IgD-negative memory B cell (primary cell): ENCODE measurements at regions not wholly inside any gene's neighbourhood (a gene's known extent, or its start where the extent isn't known, plus 50 kb on each side); places are given as distances from the start of the nearest gene placed in this dataset.
"Not testable (repeated sequence)": the region's sequence is repeated elsewhere in the genome, so short reads cannot be mapped to it uniquely, and the experiment has no call there.

ENCODE experiments used
- H3K27ac Mint-ChIP-seq, 3 donors: one replicate each; pipeline ENCODE4 v1.8.0; 2020 to 2022; ENCODE audit warnings: mild to moderate bottlenecking in 3 of 3, mixed read lengths in 3 of 3, moderate library complexity in 1 of 3
- H3K27me3 Mint-ChIP-seq: one replicate; pipeline ENCODE4 v1.8.0; 2021; ENCODE audit warnings: mixed read lengths
- H3K36me3 Mint-ChIP-seq: one replicate; pipeline ENCODE4 v1.8.0; 2020; ENCODE audit warnings: mild to moderate bottlenecking, mixed read lengths
- H3K4me1 Mint-ChIP-seq, 3 donors: one replicate each; pipeline ENCODE4 v1.8.0; 2020 to 2022; ENCODE audit warnings: mixed read lengths in 3 of 3, mild to moderate bottlenecking in 1 of 3
- H3K4me3 Mint-ChIP-seq, 4 donors: one replicate each; pipeline ENCODE4 v1.8.0; 2020 to 2022; ENCODE audit warnings: mild to moderate bottlenecking in 4 of 4, mixed read lengths in 4 of 4, moderate library complexity in 3 of 4
- H3K9me3 Mint-ChIP-seq, 3 donors: one replicate each; pipeline ENCODE4 v1.8.0; 2020 to 2021; ENCODE audit warnings: mixed read lengths in 3 of 3, mild to moderate bottlenecking in 1 of 3

- Mint-ChIP-seq H3K36me3 (no peaks in the 10 kb centered on the region), H3K27ac (no peak overlapping the region), H3K4me1 (no peaks in the 10 kb centered on the region), H3K27me3 (no peaks in the 10 kb centered on the region), H3K4me3 (peak overlapping the region in 1 of 4 donors; percentile 6), H3K9me3 (peaks cover 5 to 11% (median 8%) of the 10 kb centered on the region in 3 donors)
These were observed 295.4 kb upstream of the PIK3C3 start for GRCh38 chr18:41659438-41660130.

GRCh38 chr18:41657189-41657588, 297.8 kb upstream of the PIK3C3 start:
- H3K9me3 Mint-ChIP-seq: peaks cover 5 to 9% (median 8%) of the 10 kb centered on the region in 3 donors
- no peaks in the 10 kb centered on the region for H3K4me1 Mint-ChIP-seq
- no peaks in the 10 kb centered on the region for H3K36me3 Mint-ChIP-seq
- no peaks in the 10 kb centered on the region for H3K27me3 Mint-ChIP-seq
- no peak overlapping the region for H3K4me3 Mint-ChIP-seq
- H3K27ac Mint-ChIP-seq: no peak overlapping the region

DNA sequence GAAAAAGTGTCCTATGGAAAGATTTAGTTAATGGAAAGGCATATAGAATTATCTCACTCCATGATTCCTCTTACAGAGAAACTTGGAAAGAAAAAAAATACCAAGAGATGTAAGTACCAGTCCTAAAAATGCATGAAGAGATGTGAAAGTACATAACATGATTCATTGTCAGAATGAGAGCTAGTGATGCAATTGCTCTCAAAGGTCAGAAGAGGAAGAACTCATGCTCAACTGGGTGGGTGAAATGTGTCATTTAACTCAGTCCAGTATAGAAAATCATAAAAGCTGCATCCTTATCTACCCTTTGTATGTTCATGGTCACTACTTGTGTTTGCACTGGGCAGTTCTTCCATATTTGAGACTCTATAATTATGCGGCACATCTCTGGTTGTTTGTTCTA, 300.0 kb upstream of the PIK3C3 start:
- peaks cover 5 to 8% (median 5%) of the 10 kb centered on the region in 3 donors for H3K9me3 Mint-ChIP-seq

DNA sequence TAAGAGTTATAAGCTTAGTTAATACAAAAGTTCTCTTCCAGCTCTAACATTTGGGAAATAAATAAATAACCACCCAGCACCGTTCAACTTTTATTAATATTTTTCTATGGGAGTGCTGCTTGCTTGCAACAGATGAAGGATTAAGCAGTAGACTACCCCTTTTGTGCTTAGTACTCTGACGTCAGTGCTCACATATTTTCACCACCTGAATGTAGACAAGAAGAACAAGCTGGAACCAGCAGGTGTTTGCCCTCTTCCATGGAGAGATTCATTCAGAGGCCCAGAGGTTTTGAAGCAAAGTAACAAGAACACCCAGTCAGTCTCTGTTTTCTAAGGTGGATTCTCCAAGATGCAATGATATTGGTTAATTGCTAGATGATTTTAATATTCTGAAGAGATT, 307.1 kb upstream of the PIK3C3 start:
- H3K4me1 Mint-ChIP-seq: no peaks in the 10 kb centered on the region
- no peaks in the 10 kb centered on the region for H3K36me3 Mint-ChIP-seq
- H3K27ac Mint-ChIP-seq: no peak overlapping the region
- H3K27me3 Mint-ChIP-seq: no peaks in the 10 kb centered on the region
- peaks cover 0 to 10% (median 10%) of the 10 kb centered on the region in 3 donors for H3K9me3 Mint-ChIP-seq
- no peak overlapping the region for H3K4me3 Mint-ChIP-seq

More for the DNA sequence above, 300.0 kb upstream of the PIK3C3 start:
- no peaks in the 10 kb centered on the region for H3K36me3 Mint-ChIP-seq
- no peaks in the 10 kb centered on the region for H3K4me1 Mint-ChIP-seq
- no peak overlapping the region for H3K4me3 Mint-ChIP-seq
- H3K27ac Mint-ChIP-seq: no peak overlapping the region
- no peaks in the 10 kb centered on the region for H3K27me3 Mint-ChIP-seq

DNA sequence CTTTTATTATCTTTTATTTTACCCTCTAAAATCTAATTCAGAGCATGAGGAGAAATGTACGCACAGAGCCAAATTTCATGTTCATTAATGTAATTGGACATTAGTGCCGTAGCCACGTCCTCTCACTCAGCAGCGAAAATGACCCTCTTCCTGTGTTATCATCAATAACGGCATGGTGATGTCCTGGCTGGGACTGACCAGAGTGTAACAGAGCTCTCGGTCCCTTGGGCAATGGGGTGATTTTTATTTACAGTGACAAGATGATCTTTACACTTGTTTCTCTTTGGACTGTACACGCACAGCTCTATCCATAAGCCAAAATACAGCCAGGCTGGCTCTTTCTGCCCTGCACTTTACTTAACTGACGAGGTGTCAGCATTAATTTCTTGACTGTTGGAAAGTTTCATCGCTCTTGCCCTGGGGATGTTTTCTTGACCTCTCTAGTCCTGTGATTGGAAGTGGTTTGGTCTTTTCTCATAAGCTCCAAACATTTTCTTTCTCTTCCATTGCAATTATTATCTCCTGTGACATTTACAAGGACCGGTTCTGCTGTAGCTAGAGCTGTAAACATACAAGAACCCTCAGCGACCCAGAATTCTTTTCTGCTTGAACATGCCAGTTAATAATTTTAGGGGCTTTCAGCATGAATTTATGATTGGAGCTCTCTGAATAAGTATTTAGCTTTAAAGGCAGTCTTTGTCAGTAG, 308.0 kb upstream of the PIK3C3 start:
- H3K4me3 Mint-ChIP-seq: no peak overlapping the region
- no peaks in the 10 kb centered on the region for H3K4me1 Mint-ChIP-seq
- H3K27me3 Mint-ChIP-seq: no peaks in the 10 kb centered on the region
- H3K27ac Mint-ChIP-seq: no peak overlapping the region
- H3K9me3 Mint-ChIP-seq: peaks cover 0 to 10% (median 10%) of the 10 kb centered on the region in 3 donors
- H3K36me3 Mint-ChIP-seq: no peaks in the 10 kb centered on the region

GRCh38 chr18:41645589-41646360, 309.3 kb upstream of the PIK3C3 start:
- H3K36me3 Mint-ChIP-seq: no peaks in the 10 kb centered on the region
- H3K4me1 Mint-ChIP-seq: no peaks in the 10 kb centered on the region
- no peaks in the 10 kb centered on the region for H3K27me3 Mint-ChIP-seq
- no peak overlapping the region for H3K27ac Mint-ChIP-seq
- peaks cover 2 to 10% (median 10%) of the 10 kb centered on the region in 3 donors for H3K9me3 Mint-ChIP-seq
- no peak overlapping the region for H3K4me3 Mint-ChIP-seq

DNA sequence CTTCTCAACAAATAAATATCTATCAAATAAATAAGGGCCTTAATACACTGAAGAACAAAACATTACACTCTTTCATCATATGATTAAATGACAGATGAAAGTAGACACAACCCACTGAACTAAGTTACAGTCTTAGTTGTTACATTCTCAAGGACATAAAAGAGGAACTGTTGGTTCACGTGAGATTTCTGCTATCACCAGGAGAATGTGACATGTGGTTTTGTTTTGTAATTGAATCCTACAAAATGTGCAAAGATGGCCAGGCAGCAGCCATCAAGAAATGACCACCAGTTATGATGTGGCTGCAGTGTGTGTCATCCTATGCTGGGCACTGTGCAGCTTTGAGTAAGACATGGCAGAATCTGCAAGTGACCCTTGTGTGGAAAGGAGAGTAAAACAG, 310.6 kb upstream of the PIK3C3 start:
- no peak overlapping the region for H3K27ac Mint-ChIP-seq

DNA sequence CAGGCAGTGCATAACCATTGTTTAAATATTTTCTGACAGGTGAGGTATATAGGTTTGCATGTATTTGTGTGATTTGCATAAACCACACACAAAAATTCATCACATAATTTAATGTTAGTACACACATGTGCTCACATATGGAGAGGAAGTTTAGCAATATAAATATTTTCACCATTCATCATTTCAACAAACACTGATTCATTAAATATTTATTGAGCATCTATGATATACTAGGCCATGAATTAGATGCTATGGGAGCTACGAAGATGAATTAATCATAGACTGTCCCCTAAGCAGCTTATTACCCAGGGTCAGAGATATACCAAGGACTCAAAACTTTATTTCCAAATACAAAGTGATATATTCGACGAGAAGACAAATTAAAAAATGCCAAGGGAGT, 311.6 kb upstream of the PIK3C3 start:
- no peaks in the 10 kb centered on the region for H3K36me3 Mint-ChIP-seq
- H3K27me3 Mint-ChIP-seq: no peaks in the 10 kb centered on the region
- H3K27ac Mint-ChIP-seq: no peak overlapping the region
- no peaks in the 10 kb centered on the region for H3K4me1 Mint-ChIP-seq
- H3K4me3 Mint-ChIP-seq: no peak overlapping the region
- H3K9me3 Mint-ChIP-seq: peaks cover 2 to 10% (median 9%) of the 10 kb centered on the region in 3 donors

More for the DNA sequence above, 310.6 kb upstream of the PIK3C3 start:
- Mint-ChIP-seq H3K4me3 (no peak overlapping the region), H3K9me3 (peaks cover 2 to 10% (median 8%) of the 10 kb centered on the region in 3 donors), H3K27me3 (no peaks in the 10 kb centered on the region), H3K4me1 (no peaks in the 10 kb centered on the region), H3K36me3 (no peaks in the 10 kb centered on the region)

DNA sequence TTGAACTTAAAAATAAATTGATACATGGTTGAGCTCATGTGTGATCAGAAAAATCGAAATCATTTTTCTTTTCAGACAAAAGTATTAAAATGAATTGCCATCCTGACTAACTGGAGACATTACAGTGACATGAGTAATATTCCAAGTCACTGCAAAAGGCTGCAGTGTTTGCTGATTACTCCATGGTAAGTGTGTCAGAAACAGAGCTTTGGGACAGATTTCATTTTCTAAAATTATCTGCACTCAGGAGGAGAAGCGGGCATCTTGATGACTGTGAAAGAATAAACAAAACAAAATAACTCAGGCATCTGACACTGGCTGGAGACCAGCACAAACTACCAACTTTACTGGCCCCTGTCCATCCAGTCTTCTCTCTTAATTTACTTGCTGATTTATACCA, 312.3 kb upstream of the PIK3C3 start:
- Mint-ChIP-seq H3K4me1 (no peaks in the 10 kb centered on the region), H3K27ac (no peak overlapping the region), H3K9me3 (peaks cover 2 to 10% (median 9%) of the 10 kb centered on the region in 3 donors), H3K4me3 (peak overlapping the region in 1 of 4 donors; percentile 5), H3K36me3 (no peaks in the 10 kb centered on the region), H3K27me3 (no peaks in the 10 kb centered on the region)

DNA sequence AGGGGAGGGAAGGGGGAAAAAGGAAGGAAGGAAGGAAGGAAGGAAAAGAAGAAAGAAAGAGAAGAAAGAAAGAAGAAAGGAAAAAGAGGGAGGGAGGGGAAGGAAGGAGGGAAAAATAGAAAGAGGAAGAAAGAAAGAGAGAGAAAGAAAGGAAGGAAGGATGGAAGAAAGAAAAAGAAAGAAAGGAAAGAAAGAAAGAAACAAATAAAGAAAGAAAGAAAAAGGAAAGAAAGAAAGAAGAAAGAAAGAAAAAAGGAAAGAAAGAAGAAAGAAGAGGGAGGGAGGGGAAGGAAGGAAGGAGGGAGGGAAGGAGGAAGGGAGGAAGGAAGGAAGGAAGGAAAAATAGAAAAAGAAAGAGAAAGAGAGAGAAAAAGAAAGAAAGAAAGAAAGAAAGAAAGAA, 315.8 kb upstream of the PIK3C3 start:
- Mint-ChIP-seq H3K9me3 (peaks cover 3 to 6% (median 3%) of the 10 kb centered on the region in 3 donors), H3K4me1 (no peaks in the 10 kb centered on the region), H3K36me3 (no peaks in the 10 kb centered on the region), H3K27me3 (no peaks in the 10 kb centered on the region), H3K4me3 (no peak overlapping the region), H3K27ac (no peak overlapping the region)

DNA sequence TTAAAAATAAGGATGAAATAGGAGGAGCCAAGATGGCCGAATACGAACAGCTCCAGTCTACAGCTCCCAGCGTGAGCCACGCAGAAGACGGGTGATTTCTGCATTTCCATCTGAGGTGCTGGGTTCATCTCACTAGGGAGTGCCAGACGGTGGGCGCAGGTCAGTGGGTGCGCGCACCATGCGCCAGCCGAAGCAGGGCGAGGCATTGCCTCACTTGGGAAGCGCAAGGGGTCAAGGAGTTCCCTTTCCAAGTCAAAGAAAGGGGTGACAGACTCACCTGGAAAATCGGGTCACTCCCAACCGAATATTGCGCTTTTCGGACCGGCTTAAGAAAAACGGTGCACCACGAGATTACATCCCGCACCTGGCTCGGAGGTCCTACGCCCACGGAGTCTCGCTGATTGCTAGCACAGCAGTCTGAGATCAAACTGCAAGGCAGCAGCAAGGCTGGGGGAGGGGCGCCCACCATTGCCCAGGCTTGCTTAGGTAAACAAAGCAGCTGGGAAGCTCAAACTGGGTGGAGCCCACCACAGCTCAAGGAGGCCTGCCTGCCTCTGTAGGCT, 323.2 kb upstream of the PIK3C3 start:
- H3K9me3 Mint-ChIP-seq, H3K36me3 Mint-ChIP-seq, H3K4me1 Mint-ChIP-seq, H3K27me3 Mint-ChIP-seq, H3K4me3 Mint-ChIP-seq, H3K27ac Mint-ChIP-seq: not testable (repeated sequence)

DNA sequence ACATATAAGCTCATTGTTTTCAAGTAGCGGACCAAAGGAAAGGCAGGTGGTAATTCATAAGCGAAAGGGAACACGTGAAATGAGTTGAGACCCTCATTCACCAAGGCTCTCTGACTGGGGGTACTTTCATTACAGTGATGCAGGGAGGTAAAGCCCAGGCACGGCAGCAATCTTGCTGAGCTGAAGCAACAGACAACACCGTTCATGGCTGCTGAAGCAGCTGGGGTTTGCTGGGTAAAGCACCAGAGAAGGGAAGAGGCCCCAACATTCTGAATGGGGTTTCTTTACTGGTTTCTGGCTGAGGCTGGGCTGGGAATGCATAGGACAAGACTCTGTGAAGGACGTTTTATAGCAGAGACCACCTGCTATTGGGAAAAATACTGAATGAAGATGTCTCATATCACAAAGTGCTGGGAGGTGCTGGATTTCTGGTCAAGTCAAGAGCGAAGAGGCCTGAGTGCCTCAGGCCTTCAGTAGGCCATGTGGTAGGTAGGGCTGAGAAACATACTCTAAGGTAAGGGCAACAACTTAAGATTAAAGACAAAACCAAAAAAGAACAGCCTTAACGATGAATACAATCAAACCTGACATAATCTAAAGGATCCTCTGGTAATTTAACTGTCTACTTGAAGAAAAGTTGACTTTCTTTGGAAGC, 324.7 kb upstream of the PIK3C3 start:
- no peaks in the 10 kb centered on the region for H3K4me1 Mint-ChIP-seq
- H3K4me3 Mint-ChIP-seq: no peak overlapping the region
- no peaks in the 10 kb centered on the region for H3K36me3 Mint-ChIP-seq
- no peak overlapping the region for H3K27ac Mint-ChIP-seq
- peaks cover 3% of the 10 kb centered on the region in 3 donors for H3K9me3 Mint-ChIP-seq
- no peaks in the 10 kb centered on the region for H3K27me3 Mint-ChIP-seq

DNA sequence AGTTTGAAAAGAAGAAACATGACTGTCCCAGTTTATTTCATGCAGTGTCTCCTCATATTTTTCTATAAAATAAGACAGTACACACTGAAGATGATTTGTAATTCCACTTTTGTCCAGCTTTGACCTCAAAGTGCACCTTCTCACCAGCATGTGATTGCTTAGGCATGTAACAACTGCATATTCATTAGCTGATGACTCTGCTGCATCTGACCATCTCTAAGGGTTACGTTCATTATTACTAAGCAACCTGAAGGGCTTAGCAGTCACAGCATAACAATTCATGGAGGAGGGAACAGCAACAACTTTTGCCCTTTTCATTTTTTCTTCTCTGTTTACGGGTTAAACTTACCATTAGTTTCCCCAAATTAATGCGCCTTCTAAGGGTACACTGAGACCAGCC, 330.6 kb upstream of the PIK3C3 start:
- Mint-ChIP-seq H3K4me3 (no peak overlapping the region), H3K36me3 (no peaks in the 10 kb centered on the region), H3K27ac (no peak overlapping the region), H3K4me1 (no peaks in the 10 kb centered on the region), H3K27me3 (no peaks in the 10 kb centered on the region), H3K9me3 (peaks cover 0 to 3% (median 2%) of the 10 kb centered on the region in 3 donors)

GRCh38 chr18:41621177-41621576, 333.9 kb upstream of the PIK3C3 start:
- Mint-ChIP-seq H3K27me3 (no peaks in the 10 kb centered on the region), H3K4me1 (no peaks in the 10 kb centered on the region), H3K36me3 (no peaks in the 10 kb centered on the region), H3K4me3 (no peak overlapping the region), H3K27ac (no peak overlapping the region), H3K9me3 (peaks cover 0 to 3% (median 2%) of the 10 kb centered on the region in 3 donors)

DNA sequence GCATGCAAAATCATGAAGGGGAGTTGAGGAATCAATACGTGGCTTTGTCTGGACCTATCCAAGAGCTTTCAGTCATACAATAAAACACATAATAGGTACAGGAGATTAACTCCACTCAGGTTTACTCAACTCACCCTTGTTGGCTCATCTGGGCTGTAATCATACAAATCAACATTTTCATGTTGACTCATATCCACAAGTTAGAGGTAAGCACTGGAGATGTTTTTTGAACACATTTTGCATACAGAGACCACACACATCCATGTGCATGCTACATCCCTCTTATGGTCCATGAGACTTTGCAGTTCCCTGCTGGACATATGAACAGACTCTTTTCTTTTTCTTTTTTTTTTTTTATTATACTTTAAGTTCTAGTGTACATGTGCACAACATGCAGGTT, 336.9 kb upstream of the PIK3C3 start:
- Mint-ChIP-seq H3K9me3 (peaks cover 3 to 7% (median 6%) of the 10 kb centered on the region in 3 donors), H3K4me3 (no peak overlapping the region), H3K4me1 (no peaks in the 10 kb centered on the region), H3K27me3 (no peaks in the 10 kb centered on the region), H3K36me3 (no peaks in the 10 kb centered on the region), H3K27ac (no peak overlapping the region)
